ENCODE measurements at regions not wholly inside any gene's neighbourhood (a gene's known extent, or its start where the extent isn't known, plus 50 kb on each side); places are given as distances from the start of the nearest gene placed in this dataset.

DNA sequence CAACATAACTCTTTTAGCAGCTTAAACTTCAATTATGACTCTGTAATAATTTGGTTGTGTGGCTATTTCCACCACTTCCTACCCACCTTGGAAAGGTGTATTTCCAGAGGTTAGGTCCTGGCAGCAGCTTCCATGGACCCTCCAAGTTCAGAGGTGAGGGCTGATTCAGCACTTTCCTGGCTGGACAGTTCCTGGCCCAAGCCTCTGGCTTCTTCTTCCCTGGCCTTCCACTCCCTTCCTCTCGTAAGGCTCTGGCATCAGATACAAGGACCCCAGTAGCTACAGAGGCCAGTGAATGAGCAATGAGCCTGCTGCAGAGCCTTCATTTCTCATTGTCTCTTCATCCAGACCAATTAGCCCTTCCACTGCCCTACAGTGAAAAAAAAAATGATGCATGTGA lies 98.1 kb upstream of the KIRREL3 start:
- TF ChIP-seq, protein P1, sequence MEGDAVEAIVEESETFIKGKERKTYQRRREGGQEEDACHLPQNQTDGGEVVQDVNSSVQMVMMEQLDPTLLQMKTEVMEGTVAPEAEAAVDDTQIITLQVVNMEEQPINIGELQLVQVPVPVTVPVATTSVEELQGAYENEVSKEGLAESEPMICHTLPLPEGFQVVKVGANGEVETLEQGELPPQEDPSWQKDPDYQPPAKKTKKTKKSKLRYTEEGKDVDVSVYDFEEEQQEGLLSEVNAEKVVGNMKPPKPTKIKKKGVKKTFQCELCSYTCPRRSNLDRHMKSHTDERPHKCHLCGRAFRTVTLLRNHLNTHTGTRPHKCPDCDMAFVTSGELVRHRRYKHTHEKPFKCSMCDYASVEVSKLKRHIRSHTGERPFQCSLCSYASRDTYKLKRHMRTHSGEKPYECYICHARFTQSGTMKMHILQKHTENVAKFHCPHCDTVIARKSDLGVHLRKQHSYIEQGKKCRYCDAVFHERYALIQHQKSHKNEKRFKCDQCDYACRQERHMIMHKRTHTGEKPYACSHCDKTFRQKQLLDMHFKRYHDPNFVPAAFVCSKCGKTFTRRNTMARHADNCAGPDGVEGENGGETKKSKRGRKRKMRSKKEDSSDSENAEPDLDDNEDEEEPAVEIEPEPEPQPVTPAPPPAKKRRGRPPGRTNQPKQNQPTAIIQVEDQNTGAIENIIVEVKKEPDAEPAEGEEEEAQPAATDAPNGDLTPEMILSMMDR (conservative IDR thresholded peaks at IDR 0.05 in 1 of 2, IDR thresholded peaks at IDR 0.05 in 1 of 2; ENCODE audit: extremely low read depth in 1 of 2, insufficient read depth in 1 of 2, low read depth in 1 of 2, low read length in 2 of 2): no peak
- no peak for TF ChIP-seq EZH2 (IDR thresholded peaks at IDR 0.05; ENCODE audit: borderline replicate concordance, low read length)
